ENCODE measurements at regions not wholly inside any gene's neighbourhood (a gene's known extent, or its start where the extent isn't known, plus 50 kb on each side); places are given as distances from the start of the nearest gene placed in this dataset.

GRCh38 chr3:148106062-148106461, 591.6 kb upstream of the AGTR1 start:
- no peak for DNase-seq
- Mint-ChIP-seq H3K36me3 (no peaks in the 10 kb centered on the region), H3K27me3 (no peaks in the 10 kb centered on the region), H3K4me3 (no peak overlapping the region), H3K27ac (no peak overlapping the region), H3K9me3 (peaks cover 4% of the 10 kb centered on the region), H3K4me1 (no peaks in the 10 kb centered on the region)

- no peak overlapping the region for H3K27ac Mint-ChIP-seq
- H3K4me3 Mint-ChIP-seq, result no peak overlapping the region
- H3K36me3 Mint-ChIP-seq, result no peaks in the 10 kb centered on the region
- no peak for DNase-seq
- no peaks in the 10 kb centered on the region for H3K27me3 Mint-ChIP-seq
- no peaks in the 10 kb centered on the region for H3K9me3 Mint-ChIP-seq
- H3K4me1 Mint-ChIP-seq, result no peaks in the 10 kb centered on the region
These were observed 570.7 kb upstream of the AGTR1 start for GRCh38 chr3:148126956-148127355.

- H3K4me1 Mint-ChIP-seq, result no peaks in the 10 kb centered on the region
- no peak for DNase-seq
- no peaks in the 10 kb centered on the region for H3K27me3 Mint-ChIP-seq
- H3K9me3 Mint-ChIP-seq, result no peaks in the 10 kb centered on the region
- H3K36me3 Mint-ChIP-seq, result no peaks in the 10 kb centered on the region
- H3K27ac Mint-ChIP-seq, result no peak overlapping the region
- H3K4me3 Mint-ChIP-seq, result no peak overlapping the region
These were observed 569.6 kb upstream of the AGTR1 start for GRCh38 chr3:148128136-148128535.

- Mint-ChIP-seq H3K27me3 (no peaks in the 10 kb centered on the region), H3K36me3 (no peaks in the 10 kb centered on the region), H3K9me3 (no peaks in the 10 kb centered on the region), H3K4me1 (no peaks in the 10 kb centered on the region), H3K27ac (no peak overlapping the region), H3K4me3 (no peak overlapping the region)
- no peak for DNase-seq
These were observed 565.6 kb upstream of the AGTR1 start for GRCh38 chr3:148131990-148132638.

DNA sequence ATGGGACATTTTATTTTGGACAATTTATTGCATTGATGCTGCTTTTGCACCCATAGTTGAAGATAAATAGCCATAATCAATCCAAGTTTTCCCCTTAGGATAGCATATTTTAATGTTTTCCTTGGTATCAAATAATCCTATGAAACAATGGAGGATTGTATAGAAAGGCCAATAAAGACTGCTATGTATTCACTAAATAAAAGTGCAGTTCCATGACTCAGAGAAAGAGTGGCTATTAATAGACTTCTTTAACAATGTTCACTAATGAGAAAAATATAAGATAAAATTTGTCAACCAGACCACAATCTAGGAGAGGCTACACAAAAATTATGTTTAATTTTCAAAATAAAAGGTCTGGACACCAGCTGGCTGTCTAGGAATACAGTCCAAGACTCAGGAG, 560.9 kb upstream of the AGTR1 start:
- H3K36me3 Mint-ChIP-seq, result no peaks in the 10 kb centered on the region
- H3K27me3 Mint-ChIP-seq, result no peaks in the 10 kb centered on the region
- no peak overlapping the region for H3K4me3 Mint-ChIP-seq
- H3K9me3 Mint-ChIP-seq, result no peaks in the 10 kb centered on the region
- DNase-seq, result no peak
- no peak overlapping the region for H3K27ac Mint-ChIP-seq
- H3K4me1 Mint-ChIP-seq, result no peaks in the 10 kb centered on the region

- Mint-ChIP-seq H3K27me3 (no peaks in the 10 kb centered on the region), H3K9me3 (peaks cover 1% of the 10 kb centered on the region), H3K4me1 (no peaks in the 10 kb centered on the region), H3K4me3 (no peak overlapping the region), H3K36me3 (no peaks in the 10 kb centered on the region), H3K27ac (no peak overlapping the region)
- no peak for DNase-seq
These were observed 551.5 kb upstream of the AGTR1 start for GRCh38 chr3:148146241-148146640.

DNA sequence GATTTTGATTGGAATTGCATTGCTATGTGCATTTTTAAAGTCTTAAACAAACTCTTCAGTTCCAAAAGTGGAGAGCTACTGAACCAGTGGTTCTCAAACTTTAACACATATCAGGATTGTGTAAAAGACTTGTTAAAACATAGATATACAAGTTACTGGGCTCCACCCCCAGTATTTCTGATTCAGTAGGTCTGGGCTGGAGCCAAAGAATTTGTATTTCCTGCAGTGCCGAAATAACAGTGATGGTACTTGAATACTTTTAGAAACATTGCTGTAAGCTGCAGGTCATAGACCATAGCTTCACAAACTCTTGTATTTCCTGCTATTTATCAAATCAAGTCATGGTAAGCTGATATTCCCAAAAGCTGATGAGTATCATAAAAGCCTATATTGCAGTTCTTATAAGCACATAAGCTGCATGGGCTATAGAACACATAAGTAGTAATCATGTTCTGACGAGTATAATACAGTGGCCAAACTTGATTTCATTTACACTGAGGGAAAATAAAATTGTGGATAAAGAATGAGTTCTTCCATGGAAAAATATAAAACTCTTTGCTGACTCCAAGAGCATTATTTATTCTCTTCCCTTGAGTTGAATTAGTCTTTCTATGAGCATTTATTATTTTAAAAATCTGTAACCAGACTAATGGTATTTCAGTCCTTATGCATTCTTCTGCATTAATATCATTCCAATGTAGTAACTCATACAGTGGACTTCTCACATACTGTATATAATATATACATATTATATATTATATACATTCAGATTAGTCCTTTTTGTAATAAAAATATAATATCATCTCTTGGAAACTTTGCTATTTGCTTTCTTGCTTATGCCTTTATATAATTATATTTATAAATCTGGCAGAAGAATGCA, 550.5 kb upstream of the AGTR1 start:
- no peak overlapping the region for H3K27ac Mint-ChIP-seq
- DNase-seq, result no peak
- H3K9me3 Mint-ChIP-seq, result peaks cover 1% of the 10 kb centered on the region
- no peaks in the 10 kb centered on the region for H3K4me1 Mint-ChIP-seq
- H3K36me3 Mint-ChIP-seq, result no peaks in the 10 kb centered on the region
- H3K27me3 Mint-ChIP-seq, result no peaks in the 10 kb centered on the region
- H3K4me3 Mint-ChIP-seq, result no peak overlapping the region

- H3K27ac Mint-ChIP-seq, result no peak overlapping the region
These were observed 549.8 kb upstream of the AGTR1 start for GRCh38 chr3:148147903-148148302.

DNA sequence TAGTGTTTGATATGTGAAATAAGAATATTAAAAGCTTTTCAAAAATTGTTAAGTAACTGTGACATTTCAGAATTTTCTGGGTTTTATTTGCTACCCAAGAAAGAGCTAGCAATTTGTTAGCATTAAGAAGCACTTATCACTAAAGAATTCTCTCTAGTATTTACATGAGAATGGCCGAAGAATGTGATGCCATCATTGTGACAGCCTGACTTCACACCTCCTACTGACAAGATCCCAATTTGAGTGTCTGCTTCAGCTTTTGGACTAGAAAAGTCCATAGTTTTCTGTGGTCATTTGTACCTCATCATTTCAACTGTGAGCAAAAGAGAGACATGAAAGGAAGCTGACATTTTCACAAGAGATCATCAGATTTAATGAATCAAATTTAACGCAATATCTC, 548.1 kb upstream of the AGTR1 start:
- Mint-ChIP-seq H3K9me3 (peaks cover 1% of the 10 kb centered on the region), H3K4me3 (no peak overlapping the region), H3K36me3 (no peaks in the 10 kb centered on the region), H3K27ac (no peak overlapping the region), H3K4me1 (no peaks in the 10 kb centered on the region), H3K27me3 (no peaks in the 10 kb centered on the region)
- no peak for DNase-seq

More at GRCh38 chr3:148147903-148148302, 549.8 kb upstream of the AGTR1 start:
- H3K9me3 Mint-ChIP-seq, result peaks cover 1% of the 10 kb centered on the region
- no peaks in the 10 kb centered on the region for H3K36me3 Mint-ChIP-seq
- DNase-seq, result no peak
- H3K4me3 Mint-ChIP-seq, result no peak overlapping the region
- no peaks in the 10 kb centered on the region for H3K4me1 Mint-ChIP-seq
- no peaks in the 10 kb centered on the region for H3K27me3 Mint-ChIP-seq

- no peaks in the 10 kb centered on the region for H3K27me3 Mint-ChIP-seq
- no peak for DNase-seq
- no peak overlapping the region for H3K4me3 Mint-ChIP-seq
- no peaks in the 10 kb centered on the region for H3K4me1 Mint-ChIP-seq
- no peak overlapping the region for H3K27ac Mint-ChIP-seq
- H3K36me3 Mint-ChIP-seq, result no peaks in the 10 kb centered on the region
- peaks cover 1% of the 10 kb centered on the region for H3K9me3 Mint-ChIP-seq
These were observed 547.6 kb upstream of the AGTR1 start for GRCh38 chr3:148150141-148150540.

DNA sequence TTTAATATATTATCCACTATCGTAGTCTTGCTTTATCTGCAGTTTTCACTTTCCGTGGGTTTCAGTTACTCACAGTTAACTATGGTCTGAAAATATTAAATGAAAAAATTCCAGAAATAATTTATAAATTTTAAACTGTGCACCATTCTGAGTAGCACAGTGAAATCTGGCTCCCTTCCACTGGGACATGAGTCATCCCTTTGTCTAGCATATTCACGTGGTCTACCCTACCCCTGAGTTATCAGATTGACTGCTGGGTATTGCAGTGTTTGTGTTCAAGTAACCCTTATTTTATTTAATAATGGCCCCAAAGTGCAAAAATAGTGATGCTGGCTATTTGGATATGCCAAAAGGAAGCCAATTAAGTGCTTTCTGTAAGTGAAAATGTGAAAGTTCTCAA, 539.5 kb upstream of the AGTR1 start:
- no peaks in the 10 kb centered on the region for H3K27me3 Mint-ChIP-seq
- DNase-seq, result no peak
- H3K4me3 Mint-ChIP-seq, result no peak overlapping the region
- H3K27ac Mint-ChIP-seq, result no peak overlapping the region
- H3K9me3 Mint-ChIP-seq, result no peaks in the 10 kb centered on the region
- H3K36me3 Mint-ChIP-seq, result no peaks in the 10 kb centered on the region
- H3K4me1 Mint-ChIP-seq, result no peaks in the 10 kb centered on the region

GRCh38 chr3:148162132-148162531, 535.6 kb upstream of the AGTR1 start:
- DNase-seq, result no peak
- Mint-ChIP-seq H3K27me3 (no peaks in the 10 kb centered on the region), H3K27ac (no peak overlapping the region), H3K36me3 (no peaks in the 10 kb centered on the region), H3K4me3 (no peak overlapping the region), H3K9me3 (no peaks in the 10 kb centered on the region), H3K4me1 (no peaks in the 10 kb centered on the region)

GRCh38 chr3:148168347-148168746, 529.4 kb upstream of the AGTR1 start:
- H3K9me3 Mint-ChIP-seq, result no peaks in the 10 kb centered on the region
- H3K4me3 Mint-ChIP-seq, result no peak overlapping the region
- H3K27ac Mint-ChIP-seq, result no peak overlapping the region
- H3K4me1 Mint-ChIP-seq, result no peaks in the 10 kb centered on the region
- no peaks in the 10 kb centered on the region for H3K27me3 Mint-ChIP-seq
- H3K36me3 Mint-ChIP-seq, result no peaks in the 10 kb centered on the region
- no peak for DNase-seq

GRCh38 chr3:148173851-148174250, 523.9 kb upstream of the AGTR1 start:
- Mint-ChIP-seq H3K27ac (no peak overlapping the region), H3K4me3 (no peak overlapping the region), H3K9me3 (no peaks in the 10 kb centered on the region), H3K27me3 (no peaks in the 10 kb centered on the region), H3K4me1 (no peaks in the 10 kb centered on the region), H3K36me3 (no peaks in the 10 kb centered on the region)
- DNase-seq, result no peak

GRCh38 chr3:148175214-148175613, 522.5 kb upstream of the AGTR1 start:
- no peak overlapping the region for H3K27ac Mint-ChIP-seq
- no peak overlapping the region for H3K4me3 Mint-ChIP-seq
- no peaks in the 10 kb centered on the region for H3K27me3 Mint-ChIP-seq
- no peak for DNase-seq
- no peaks in the 10 kb centered on the region for H3K36me3 Mint-ChIP-seq
- H3K4me1 Mint-ChIP-seq, result no peaks in the 10 kb centered on the region
- H3K9me3 Mint-ChIP-seq, result no peaks in the 10 kb centered on the region

DNA sequence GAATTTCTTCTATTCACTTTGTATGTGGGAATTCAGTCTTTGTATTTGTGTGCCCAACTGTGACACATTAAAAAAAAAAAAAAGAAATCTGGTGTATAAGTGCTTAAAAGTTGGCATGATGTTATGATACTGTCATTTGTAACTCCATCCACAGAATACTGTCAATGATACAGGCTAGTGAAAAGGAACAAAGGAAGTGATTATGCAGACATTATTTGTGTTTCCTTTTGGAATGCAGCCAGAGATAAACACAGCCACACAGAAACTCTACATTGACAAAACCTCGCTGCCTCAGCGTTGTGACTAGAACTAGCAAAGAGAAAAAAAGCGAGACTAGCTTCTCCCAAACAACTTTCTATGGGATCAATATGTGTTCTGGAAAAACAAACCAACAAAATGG, 519.2 kb upstream of the AGTR1 start:
- Mint-ChIP-seq H3K27ac (no peak overlapping the region), H3K36me3 (no peaks in the 10 kb centered on the region), H3K27me3 (no peaks in the 10 kb centered on the region), H3K9me3 (peaks cover 4% of the 10 kb centered on the region), H3K4me3 (no peak overlapping the region), H3K4me1 (no peaks in the 10 kb centered on the region)
- DNase-seq, result no peak

All from activated naive CD8-positive, alpha-beta T cell treated with anti-CD3 and anti-CD28 coated beads for 36 hours (primary cell).